Fibroblast of skin of left biceps (primary cell): ENCODE measurements at regions not wholly inside any gene's neighbourhood (a gene's known extent, or its start where the extent isn't known, plus 50 kb on each side); places are given as distances from the start of the nearest gene placed in this dataset.

ENCODE experiments used
- DNase-seq, 2 experiments: peaks; one replicate each; pipeline ENCODE4 v3.0.0-alpha.2; 2013; ENCODE audit warnings: low read depth in 2 of 2

GRCh38 chr20:50301165-50301564 is 110.5 kb downstream of the CEBPB start:
- no peak for DNase-seq

- no peak for DNase-seq
These were observed 111.1 kb downstream of the CEBPB start for GRCh38 chr20:50301712-50302111.

- DNase-seq, result no peak
These were observed 111.9 kb downstream of the CEBPB start for GRCh38 chr20:50302341-50303057.

DNA sequence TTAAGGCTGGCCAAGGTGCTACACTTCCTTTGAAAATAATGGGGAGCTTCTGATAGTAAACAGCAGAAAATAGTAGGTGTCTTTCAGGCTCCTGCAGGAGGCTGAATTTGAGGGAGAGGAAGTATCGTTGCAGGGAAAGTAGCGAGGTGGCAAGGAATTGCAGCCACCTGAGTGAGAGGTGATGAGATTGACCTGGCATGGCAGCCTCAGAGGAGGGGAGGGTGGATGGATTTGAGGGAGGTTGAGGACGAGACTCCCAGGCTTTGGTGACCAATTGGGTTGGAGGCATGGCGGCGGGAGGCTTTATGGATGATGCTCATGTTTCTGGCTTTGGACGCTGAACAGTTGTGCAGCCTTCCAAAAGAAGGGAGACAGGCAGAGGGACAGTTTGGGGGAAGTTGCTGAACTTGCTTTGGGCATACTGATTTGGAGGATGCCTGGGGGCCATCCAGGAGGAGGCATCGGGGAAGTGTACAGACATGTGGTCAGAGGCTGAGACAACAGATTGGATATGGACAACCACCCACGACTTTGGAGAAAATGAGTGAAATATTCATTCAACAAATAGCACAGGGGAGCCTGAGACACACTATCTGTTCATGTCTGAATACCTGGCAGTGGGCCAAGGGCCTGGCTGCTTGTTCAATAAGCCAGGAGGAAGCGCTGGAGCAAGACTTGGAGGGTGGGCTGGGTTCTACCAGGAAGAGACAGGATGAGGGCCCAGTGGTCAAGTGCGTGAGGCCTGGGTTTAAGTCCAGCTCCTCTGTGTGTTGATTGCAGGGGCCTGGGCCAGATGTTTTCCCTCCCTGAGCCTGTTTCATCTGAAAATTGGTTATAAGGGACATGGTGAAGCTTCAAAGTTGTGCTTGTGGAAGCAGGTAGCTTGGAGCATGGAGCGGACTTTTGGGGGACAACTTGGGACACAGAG is 113.2 kb downstream of the CEBPB start:
- DNase-seq, result peak; percentile 80 to 83

DNA sequence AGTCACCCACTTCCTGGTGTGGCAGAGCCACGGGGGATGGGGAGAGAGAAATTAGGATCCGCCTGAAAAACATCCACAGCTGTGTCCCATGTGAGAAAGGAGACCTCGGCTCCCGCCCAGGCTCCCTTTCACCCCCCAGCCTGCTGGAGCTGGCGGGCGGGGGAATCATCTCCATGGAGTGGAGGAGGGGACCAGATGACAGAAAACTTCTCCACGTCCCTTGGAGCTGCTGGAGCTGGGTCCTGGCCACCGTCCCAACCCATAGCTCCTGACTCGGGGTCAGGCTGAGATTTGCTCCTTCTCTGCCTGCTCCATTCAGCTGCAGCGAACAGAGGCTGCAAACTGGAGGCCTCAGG is 113.8 kb downstream of the CEBPB start:
- DNase-seq, result peak; percentile 89 to 90

- peak; percentile 84 to 85 for DNase-seq
These were observed 114.4 kb downstream of the CEBPB start for GRCh38 chr20:50304923-50305635.

DNA sequence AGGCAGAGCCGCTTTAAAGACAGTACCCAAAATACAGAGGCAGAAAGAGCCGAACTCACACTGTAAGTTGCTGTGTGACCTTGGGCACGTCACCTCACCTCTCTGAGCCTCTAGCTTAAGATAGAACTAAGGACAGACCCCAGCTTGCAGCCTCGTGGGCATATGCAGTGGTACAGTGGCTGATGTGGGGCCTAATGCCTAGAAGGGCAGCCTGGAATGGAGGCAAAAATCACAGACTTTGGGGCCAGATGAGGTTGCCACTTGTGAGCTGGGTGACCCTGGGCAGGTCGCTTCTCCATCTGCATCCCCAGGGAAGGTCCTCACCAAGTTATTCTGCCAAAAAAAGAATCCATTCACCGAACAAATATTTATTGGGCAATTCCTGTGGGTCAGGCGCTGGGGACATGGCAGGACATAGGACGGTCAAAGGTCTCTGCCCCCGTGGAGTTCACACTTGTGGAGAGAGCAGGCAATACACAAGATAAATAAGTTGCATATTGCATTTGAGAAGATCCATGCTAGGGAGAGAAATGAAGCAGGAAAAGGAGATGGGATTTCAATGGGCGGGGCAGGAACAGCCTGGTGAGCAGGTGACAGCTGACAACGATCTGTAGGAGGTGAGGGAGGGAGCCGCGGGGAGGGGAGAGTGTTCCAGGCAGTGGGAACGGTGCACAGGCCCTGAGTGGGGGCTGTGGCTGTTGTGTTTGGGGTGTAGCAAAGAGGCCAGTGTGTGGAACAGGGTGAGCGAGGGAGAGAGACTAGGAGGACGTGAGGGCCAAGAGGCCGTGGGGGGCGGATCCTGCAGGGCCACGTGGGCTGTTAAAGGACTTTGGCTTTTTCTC is 115.2 kb downstream of the CEBPB start:
- DNase-seq, result no peak

DNA sequence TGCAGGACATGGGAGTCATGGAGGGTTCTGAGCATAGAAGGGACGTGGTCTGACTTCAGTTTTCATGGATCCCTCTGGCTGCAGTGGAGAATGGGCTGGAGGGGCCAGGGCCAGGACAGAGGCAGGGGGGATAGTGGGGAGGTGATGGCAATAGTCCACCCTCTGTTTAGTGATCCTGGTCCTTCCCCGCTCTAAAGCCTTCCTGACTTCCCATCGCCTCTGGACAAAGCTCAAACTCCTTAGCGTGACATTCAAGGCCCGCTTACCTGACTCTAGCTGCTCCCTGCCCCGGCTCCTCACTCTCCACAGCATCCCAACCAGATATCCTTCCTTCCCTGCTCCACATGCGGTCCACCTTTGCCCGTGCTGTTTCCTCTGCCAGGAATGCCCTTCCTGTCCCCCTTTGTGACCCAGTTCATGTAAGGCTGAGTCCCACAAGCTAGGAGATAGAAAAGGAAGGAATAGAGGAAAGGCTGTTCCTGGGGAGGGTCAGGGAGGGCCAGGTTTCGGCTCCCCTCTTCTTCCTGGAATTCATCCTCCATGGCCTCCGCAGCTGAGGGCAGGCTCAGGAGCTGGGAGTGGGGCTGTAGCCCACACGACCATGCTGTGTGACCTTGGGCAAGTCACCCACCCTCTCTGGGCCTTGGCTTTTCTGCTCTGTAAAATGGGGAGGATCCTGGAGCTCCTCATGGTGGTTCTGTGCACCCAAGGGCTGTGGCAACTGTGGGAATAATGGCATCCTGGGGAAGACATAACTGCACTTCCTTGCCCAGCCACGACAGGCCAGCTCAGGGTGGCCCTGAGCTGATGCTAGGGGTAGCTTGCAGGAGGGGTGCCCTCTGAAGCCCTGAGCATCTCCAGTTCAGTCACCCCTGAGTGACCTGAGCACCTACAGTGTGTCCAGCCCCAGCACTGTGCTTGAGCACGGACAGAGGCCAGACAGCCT is 116.1 kb downstream of the CEBPB start:
- no peak for DNase-seq

- DNase-seq, result no peak
These were observed 117.5 kb downstream of the CEBPB start for GRCh38 chr20:50308166-50308512.

DNA sequence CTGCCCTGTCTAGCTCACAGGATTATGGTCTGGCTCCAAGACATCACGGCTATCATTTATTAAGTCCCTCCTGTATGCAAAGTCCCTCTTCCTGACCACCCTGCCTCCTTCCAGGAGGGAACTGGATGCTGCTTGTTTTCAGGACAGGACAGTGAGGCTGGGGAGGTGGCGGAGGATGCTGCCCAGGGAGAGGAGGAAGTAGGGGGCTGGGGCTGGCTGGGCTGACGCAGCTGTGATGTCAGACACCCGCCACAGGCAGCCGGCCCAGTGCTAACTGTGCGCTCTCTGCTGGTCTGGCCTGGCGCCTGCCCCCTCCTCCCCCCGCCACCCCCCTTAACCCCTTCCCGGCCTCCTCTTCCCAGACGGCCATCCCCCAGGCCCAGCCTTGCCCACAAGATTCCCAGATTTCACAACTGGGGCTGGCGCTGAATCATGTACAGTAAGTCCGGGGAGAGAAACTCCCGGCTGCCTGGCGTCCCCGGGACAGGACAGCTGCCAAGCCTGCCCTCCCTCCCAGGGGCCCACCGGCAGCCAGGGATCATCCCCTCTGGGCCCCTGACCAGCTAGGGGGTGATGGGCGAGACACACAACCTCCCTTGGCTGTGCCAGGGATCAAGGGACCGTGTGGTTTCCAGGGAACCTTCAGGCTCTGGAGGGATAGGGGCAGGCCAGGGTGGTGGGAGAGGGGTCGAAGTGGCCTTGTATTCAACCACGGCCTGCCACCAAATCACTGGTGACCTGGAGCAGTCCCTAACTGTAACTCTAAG is 118.1 kb downstream of the CEBPB start:
- DNase-seq, result peak; percentile 97

GRCh38 chr20:50309280-50309763 is 118.7 kb downstream of the CEBPB start:
- no peak for DNase-seq

DNA sequence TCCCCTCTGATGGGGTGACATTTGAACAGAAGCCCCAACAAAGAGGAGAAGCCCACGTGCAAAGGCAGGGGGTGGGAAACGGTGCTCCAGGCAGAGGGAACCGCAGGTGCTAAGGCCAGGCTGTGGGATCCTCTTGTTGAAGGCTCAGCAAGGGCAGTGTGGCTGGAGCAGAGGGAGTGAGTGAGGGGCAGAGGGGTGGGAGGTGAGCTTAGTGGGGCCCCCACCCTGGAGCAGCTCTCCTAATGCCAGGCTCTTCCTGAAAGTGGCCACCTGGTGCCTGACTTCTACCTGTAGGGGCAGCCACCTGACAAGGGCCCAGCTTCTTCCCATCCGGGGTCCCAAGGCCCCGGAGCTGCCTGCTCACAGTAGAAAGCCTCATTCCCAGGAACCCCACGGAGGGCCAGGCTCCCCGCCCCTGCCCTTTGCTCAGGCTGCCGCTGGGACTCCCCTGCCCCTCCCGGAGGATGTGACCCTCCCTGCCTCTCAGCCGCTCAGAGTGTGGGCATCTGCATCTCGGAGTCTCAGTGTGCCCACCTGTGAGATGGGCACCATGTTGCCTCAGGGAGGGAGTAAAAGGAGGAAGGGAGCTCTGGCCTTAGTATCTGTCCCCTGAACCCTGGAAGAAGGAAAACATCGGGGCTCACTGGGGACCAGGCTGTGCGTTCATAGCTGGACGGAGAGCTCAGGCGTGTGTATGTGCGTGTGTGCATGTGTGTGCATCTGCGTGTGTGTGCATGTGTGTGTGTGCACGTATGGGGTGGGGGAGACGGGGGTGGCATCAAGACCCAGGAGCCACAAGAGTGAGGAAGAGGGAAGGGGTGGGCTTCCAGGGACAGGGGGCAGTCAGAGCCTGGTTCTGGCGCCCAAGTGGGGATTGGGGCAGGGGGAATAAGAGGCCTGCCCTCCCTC is 119.4 kb downstream of the CEBPB start:
- no peak for DNase-seq

DNA sequence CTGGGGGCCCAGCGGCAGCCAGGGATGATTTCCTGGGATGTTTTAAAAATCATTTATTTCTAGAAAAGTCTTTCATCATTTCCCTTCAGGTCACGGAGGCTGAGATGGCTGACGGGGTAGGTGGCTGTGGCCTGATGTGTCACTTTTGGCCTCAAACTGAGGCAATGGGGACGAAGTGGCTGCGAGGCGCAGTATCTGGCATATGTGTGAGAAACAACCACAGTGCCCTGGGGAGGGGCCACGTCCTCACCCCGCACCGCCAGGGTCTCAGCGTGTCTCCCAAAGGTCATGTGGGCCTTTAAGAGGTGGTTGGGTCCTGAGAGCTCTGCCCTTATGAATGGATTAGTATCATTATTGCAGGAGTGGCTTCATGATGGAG is 120.0 kb downstream of the CEBPB start:
- no peak for DNase-seq

GRCh38 chr20:50311308-50312001 is 120.8 kb downstream of the CEBPB start:
- DNase-seq, result no peak

GRCh38 chr20:50312002-50312681 is 121.5 kb downstream of the CEBPB start:
- DNase-seq, result no peak

DNA sequence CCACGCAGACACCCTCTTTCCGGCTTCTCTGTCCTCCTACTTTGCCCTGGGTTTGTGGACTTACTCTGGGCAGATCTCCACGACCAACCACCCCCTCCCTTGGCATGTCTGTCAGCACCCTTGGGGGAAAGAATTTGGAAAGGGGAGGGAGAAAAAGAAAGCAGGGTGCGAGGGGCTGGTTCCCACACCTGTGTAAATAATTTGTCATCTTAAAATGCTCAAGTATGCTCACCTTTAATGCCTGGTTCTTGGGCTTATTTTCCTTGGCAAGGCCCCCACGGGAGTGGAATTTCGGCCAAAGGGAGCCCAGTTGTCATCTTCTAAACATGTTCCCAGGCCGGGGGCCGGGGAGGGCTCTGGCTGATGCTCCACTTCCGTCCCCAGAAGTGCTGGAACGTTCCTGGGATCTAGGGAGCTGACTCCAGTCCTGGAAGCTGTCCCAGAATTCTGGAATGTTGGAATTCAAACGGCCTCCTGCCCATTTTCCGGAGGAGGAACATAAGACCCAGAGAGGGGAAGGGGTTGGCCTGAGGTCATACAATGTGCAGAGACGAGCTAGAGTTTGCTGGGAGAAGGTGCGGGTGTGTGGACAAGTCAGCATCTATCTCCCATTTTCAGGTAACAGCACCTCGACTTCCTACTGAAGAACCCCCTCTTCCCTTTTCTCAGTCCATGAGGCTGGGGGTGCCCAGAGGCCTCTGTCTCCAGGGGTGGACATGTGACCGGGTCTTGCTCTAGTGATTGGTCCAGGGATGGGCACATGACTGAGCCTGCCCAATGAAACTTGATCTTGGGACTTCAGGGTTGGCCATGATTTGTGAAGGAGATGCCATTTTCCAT is 122.3 kb downstream of the CEBPB start:
- peak in 1 of 2 experiments; percentile 80 for DNase-seq

DNA sequence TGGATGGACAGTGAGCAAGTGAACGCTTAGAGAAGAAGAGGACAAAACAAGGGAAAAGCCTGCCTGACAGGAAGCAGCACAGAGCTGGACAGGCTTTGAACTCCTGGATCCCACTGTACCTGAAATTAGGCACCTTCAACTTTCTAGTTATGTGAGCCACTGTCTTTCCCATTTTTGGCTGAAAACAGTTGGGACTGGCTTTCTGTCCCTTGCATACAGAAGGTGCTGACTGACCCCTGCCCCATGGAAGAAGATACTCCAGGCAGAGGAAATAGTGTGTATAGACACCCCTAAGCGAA is 122.8 kb downstream of the CEBPB start:
- no peak for DNase-seq
